ENCODE measurements at regions not wholly inside any gene's neighbourhood (a gene's known extent, or its start where the extent isn't known, plus 50 kb on each side); places are given as distances from the start of the nearest gene placed in this dataset.

DNA sequence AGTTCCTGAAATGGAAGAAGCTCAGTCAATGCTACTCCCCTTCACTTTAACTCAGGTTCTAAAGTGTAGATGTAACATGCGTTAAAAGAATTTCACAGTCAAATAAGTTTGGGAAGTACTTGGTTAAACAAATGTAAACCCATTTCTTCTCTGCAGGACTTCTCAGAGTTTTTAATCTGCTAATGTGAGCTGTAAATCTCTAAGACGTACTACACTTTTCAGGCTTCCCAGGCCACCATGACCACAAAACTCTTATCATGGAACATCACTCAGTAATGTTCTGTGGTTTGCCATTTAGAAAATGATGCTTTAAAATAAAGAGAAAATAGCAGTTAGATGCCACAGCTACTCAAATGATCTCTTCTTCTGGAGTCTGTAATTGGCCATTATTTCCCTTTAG lies 104.3 kb downstream of the HHIPL2 start:
- H3K4me2 ChIP-seq (ENCODE audit: low read length) = no peak overlapping the region
- H3F3A ChIP-seq (ENCODE audit: insufficient read depth, low read length, poor library complexity, severe bottlenecking) = no peaks in the 10 kb centered on the region
- H4K20me1 ChIP-seq (ENCODE audit: insufficient read depth) = no peaks in the 10 kb centered on the region
- H3K79me2 ChIP-seq (replicated peaks; ENCODE audit: insufficient read depth, low read length) = no peaks in the 10 kb centered on the region
- no peak overlapping the region for H3K27ac ChIP-seq (ENCODE audit: low read length)
- no peaks in the 10 kb centered on the region for H3K9me2 ChIP-seq (ENCODE audit: insufficient read depth, low read length)
- H3K36me3 ChIP-seq (ENCODE audit: insufficient read depth, low read length) = no peaks in the 10 kb centered on the region
- H3K4me3 ChIP-seq (ENCODE audit: low read length) = no peak overlapping the region
- H2AFZ ChIP-seq (ENCODE audit: low read depth, low read length) = no peak overlapping the region
- no peak for TF ChIP-seq EZH2 (IDR thresholded peaks at IDR 0.05; ENCODE audit: borderline replicate concordance, insufficient read depth, low read length, poor library complexity, severe bottlenecking)
- TF ChIP-seq, protein P1, sequence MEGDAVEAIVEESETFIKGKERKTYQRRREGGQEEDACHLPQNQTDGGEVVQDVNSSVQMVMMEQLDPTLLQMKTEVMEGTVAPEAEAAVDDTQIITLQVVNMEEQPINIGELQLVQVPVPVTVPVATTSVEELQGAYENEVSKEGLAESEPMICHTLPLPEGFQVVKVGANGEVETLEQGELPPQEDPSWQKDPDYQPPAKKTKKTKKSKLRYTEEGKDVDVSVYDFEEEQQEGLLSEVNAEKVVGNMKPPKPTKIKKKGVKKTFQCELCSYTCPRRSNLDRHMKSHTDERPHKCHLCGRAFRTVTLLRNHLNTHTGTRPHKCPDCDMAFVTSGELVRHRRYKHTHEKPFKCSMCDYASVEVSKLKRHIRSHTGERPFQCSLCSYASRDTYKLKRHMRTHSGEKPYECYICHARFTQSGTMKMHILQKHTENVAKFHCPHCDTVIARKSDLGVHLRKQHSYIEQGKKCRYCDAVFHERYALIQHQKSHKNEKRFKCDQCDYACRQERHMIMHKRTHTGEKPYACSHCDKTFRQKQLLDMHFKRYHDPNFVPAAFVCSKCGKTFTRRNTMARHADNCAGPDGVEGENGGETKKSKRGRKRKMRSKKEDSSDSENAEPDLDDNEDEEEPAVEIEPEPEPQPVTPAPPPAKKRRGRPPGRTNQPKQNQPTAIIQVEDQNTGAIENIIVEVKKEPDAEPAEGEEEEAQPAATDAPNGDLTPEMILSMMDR (IDR thresholded peaks at IDR 0.05; ENCODE audit: poor library complexity, severe bottlenecking) = no peak
- no peak for TF ChIP-seq POLR2AphosphoS5 (IDR thresholded peaks at IDR 0.05)
- no peak for TF ChIP-seq MXI1 (conservative IDR thresholded peaks at IDR 0.05; ENCODE audit: poor library complexity, severe bottlenecking)
- TF ChIP-seq TAF1 (IDR thresholded peaks at IDR 0.05; ENCODE audit: low read depth) = no peak
- no peak for TF ChIP-seq RAD21 (conservative IDR thresholded peaks at IDR 0.05)
- TF ChIP-seq SMC3 (conservative IDR thresholded peaks at IDR 0.05; ENCODE audit: poor library complexity) = no peak
- no peak for TF ChIP-seq EP300 (conservative IDR thresholded peaks at IDR 0.05; ENCODE audit: poor library complexity, severe bottlenecking)
- TF ChIP-seq, protein P2, sequence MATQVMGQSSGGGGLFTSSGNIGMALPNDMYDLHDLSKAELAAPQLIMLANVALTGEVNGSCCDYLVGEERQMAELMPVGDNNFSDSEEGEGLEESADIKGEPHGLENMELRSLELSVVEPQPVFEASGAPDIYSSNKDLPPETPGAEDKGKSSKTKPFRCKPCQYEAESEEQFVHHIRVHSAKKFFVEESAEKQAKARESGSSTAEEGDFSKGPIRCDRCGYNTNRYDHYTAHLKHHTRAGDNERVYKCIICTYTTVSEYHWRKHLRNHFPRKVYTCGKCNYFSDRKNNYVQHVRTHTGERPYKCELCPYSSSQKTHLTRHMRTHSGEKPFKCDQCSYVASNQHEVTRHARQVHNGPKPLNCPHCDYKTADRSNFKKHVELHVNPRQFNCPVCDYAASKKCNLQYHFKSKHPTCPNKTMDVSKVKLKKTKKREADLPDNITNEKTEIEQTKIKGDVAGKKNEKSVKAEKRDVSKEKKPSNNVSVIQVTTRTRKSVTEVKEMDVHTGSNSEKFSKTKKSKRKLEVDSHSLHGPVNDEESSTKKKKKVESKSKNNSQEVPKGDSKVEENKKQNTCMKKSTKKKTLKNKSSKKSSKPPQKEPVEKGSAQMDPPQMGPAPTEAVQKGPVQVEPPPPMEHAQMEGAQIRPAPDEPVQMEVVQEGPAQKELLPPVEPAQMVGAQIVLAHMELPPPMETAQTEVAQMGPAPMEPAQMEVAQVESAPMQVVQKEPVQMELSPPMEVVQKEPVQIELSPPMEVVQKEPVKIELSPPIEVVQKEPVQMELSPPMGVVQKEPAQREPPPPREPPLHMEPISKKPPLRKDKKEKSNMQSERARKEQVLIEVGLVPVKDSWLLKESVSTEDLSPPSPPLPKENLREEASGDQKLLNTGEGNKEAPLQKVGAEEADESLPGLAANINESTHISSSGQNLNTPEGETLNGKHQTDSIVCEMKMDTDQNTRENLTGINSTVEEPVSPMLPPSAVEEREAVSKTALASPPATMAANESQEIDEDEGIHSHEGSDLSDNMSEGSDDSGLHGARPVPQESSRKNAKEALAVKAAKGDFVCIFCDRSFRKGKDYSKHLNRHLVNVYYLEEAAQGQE (IDR thresholded peaks at IDR 0.05; ENCODE audit: borderline replicate concordance) = no peak
- H3K9me3 ChIP-seq (ENCODE audit: low read length) = no peaks in the 10 kb centered on the region
- no peak overlapping the region for H3K9ac ChIP-seq (ENCODE audit: low read length)
- H3K27me3 ChIP-seq (ENCODE audit: insufficient read depth, low read depth, low read length) = no peaks in the 10 kb centered on the region

DNA sequence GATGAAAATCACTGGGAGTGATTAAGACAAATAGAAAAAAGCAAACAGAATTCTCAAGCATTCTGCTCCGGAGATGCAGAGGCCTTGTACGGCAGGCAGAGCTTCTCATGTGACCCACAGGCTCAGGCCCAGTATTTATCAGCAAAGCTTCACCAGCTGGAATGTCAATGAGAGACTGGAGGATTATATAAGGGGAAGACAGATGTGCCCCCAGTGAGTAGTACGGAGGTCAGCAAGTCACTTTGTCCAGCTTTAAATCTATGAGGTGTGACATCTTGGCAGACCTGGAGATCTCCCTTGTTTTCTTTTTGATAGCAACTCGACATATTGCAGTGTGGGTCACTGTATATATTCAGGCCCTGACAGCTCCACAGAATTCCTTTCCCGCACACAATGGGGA lies 106.8 kb downstream of the HHIPL2 start:
- H3K27ac ChIP-seq (ENCODE audit: low read length) = no peak overlapping the region
- no peaks in the 10 kb centered on the region for H3K36me3 ChIP-seq (ENCODE audit: insufficient read depth, low read length)
- no peaks in the 10 kb centered on the region for H4K20me1 ChIP-seq (ENCODE audit: insufficient read depth)
- TF ChIP-seq, protein P1 (IDR thresholded peaks at IDR 0.05; ENCODE audit: poor library complexity, severe bottlenecking) = no peak
- TF ChIP-seq POLR2AphosphoS5 (IDR thresholded peaks at IDR 0.05) (no peak), EP300 (conservative IDR thresholded peaks at IDR 0.05; ENCODE audit: poor library complexity, severe bottlenecking) (no peak), MXI1 (conservative IDR thresholded peaks at IDR 0.05; ENCODE audit: poor library complexity, severe bottlenecking) (no peak), RAD21 (conservative IDR thresholded peaks at IDR 0.05) (no peak), TAF1 (IDR thresholded peaks at IDR 0.05; ENCODE audit: low read depth) (no peak), EZH2 (IDR thresholded peaks at IDR 0.05; ENCODE audit: borderline replicate concordance, insufficient read depth, low read length, poor library complexity, severe bottlenecking) (no peak), SMC3 (conservative IDR thresholded peaks at IDR 0.05; ENCODE audit: poor library complexity) (no peak)
- TF ChIP-seq, protein P2 (IDR thresholded peaks at IDR 0.05; ENCODE audit: borderline replicate concordance) = no peak
- H3F3A ChIP-seq (ENCODE audit: insufficient read depth, low read length, poor library complexity, severe bottlenecking) = no peaks in the 10 kb centered on the region
- H3K79me2 ChIP-seq (replicated peaks; ENCODE audit: insufficient read depth, low read length) = no peaks in the 10 kb centered on the region
- no peaks in the 10 kb centered on the region for H3K27me3 ChIP-seq (ENCODE audit: insufficient read depth, low read depth, low read length)
- no peak overlapping the region for H3K9ac ChIP-seq (ENCODE audit: low read length)
- H3K9me3 ChIP-seq (ENCODE audit: low read length) = no peaks in the 10 kb centered on the region
- H2AFZ ChIP-seq (ENCODE audit: low read depth, low read length) = no peak overlapping the region
- H3K9me2 ChIP-seq (ENCODE audit: insufficient read depth, low read length) = no peaks in the 10 kb centered on the region
- H3K4me2 ChIP-seq (ENCODE audit: low read length) = no peak overlapping the region
- no peak overlapping the region for H3K4me3 ChIP-seq (ENCODE audit: low read length)

Measured in neural cell (in vitro differentiated cells).